ENCODE measurements at regions not wholly inside any gene's neighbourhood (a gene's known extent, or its start where the extent isn't known, plus 50 kb on each side); places are given as distances from the start of the nearest gene placed in this dataset.

DNA sequence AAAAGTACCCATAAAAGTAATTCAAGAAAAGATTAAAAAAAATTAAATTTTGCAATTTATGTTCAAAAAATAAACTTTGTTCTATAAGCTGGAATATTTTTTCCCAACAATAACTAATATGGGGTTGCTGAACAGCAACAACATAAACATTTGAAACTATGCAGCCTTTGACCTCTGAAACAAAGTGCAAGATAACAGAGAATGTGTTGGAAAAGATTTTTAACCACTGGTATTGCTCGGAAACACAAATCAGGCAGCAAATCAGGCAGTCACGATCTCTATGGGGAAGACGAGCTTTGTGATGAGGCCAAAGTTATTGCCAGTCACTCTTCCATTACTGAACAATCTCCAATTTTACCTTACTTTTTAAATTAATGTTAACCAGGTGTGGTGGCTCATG is 332.1 kb downstream of the PABPC4L start:
- peak; percentile 46 for DNase-seq (ENCODE audit: low read depth)

DNA sequence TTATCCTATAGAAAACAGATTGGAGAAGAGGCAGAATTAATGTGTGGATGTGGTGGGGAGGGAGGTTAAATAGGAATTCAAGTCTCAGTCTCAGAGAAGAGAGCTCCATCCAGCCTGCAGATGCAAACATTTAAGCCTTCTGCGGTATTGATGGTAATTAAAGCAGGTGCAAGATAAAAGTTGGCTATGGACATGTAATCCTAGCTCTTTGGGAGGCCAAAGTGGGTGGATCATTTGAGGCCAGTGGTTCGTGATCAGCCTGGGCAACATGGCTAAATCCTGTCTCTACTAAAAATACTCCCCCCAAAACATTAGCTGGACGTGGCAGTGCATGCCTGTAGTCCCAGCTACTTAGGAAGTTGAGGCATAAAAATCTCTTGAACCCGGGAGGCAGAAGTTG is 332.7 kb downstream of the PABPC4L start:
- no peak for DNase-seq (ENCODE audit: low read depth)

DNA sequence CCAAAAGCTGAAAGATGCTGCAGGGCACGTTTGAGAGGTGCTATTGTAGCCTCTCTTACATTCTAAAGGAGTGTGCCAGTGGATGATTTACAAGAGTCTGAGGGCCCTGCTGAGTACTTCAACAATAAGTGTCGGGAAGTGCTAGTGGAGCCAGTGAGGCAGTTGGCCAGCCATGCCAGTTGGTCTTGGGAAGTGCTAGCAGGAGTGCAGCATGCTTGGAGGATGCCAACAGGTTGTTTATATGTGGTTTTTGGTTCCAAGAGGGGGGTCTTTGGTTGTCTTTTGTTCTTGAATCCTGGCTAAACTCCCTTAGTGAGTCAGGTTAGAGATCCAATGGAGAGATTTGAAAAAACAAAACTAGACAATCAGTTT is 335.3 kb downstream of the PABPC4L start:
- DNase-seq (ENCODE audit: low read depth) = peak; percentile 31

DNA sequence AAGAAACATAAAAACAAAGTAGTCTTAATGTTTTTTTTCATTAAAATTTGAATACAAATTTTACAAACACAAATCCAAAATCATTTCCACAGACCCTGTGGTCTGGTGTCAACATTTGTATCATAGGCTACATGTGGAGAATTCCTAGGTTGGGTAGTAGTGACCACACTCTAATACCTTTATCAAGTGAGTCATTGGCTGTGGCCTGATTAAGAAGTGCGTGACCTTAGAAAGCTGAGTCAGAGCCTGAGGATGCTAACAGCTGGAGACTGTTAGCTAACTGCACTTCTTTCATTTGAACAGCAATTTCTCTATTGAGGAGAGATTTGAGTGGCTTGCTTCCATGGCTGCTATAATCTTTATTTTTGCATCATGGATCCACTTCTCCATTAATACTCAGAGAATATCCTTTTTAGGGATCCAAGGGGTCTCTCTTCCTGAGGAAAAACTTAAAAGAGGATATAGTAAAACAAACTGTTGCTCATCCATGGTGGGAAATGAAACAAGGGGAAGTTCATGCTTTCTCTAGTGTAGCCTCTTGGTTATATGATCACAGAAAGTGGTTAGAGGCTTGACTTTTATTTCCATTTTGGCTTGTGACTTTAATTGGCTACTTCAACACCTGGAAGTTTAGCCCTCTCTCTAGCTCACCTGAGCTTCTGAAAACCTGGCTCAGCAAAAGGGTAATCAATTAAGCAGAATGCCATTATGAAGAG is 335.8 kb downstream of the PABPC4L start:
- peak; percentile 99 for DNase-seq (ENCODE audit: low read depth)

DNA sequence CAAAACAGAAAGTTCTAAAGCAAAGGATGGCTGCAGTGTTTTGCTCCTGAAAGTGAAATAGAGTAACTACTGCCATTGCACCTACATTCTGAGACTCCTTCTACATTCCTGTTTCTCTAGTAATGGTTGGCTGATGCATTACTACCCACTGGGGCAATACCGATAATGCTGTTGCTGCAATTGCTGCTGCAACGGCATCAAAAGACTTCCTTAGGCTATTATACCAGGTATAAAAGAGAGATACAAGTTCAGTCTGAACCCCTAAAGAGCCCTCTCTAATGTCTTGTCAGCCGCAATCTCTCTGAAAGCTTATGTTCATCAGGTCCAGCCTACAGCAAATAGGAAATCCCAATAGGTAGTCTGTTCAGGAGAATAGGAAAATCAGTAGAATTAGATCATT is 338.4 kb downstream of the PABPC4L start:
- DNase-seq (ENCODE audit: low read depth) = no peak

DNA sequence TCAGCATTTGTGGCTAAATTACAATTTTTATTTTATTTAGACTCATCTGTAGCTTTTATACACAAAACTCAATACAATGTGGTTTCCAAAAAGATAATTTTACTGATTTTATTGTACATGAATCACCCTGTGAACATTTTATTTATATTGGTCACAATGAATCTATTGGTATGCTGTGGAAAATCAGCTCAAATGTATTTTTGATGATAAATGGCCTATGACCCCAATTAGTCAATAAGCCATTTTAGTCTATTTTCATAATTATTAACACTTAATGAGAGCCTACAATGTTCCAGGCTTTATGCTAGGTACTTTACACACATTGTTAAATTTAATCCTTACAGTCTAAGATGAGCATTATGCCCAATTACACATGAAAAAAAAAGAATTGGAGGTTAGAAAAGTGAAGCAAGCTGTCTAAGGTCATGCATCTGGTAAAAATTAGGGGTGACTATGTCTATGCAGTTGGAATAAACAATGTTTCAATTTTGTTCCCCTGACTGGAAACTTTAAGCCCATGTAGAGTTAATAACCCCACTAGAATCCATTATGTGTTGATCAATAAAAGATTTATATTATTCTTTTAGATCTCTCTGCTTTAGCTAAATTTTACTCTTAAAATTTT is 344.7 kb downstream of the PABPC4L start:
- no peak for DNase-seq (ENCODE audit: low read depth)

DNA sequence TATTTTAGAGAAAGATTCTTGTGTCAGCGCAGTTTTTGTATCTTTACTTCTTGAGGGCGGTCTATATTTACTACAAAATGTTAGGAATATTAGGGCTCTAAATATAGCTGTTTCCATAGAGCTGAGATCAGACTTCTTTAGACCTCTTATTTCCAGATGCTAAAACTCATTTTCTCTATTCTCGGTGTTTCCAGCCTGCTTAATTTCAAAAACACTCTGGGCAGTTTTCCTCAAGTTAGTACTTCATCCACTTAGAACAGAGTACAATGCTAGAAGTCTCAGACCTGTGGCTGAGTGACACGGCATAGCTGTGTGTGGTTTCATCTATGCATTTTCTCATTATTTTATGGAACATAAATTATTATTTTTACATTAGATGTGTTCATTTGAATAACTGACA is 346.6 kb downstream of the PABPC4L start:
- DNase-seq (ENCODE audit: low read depth) = no peak

DNA sequence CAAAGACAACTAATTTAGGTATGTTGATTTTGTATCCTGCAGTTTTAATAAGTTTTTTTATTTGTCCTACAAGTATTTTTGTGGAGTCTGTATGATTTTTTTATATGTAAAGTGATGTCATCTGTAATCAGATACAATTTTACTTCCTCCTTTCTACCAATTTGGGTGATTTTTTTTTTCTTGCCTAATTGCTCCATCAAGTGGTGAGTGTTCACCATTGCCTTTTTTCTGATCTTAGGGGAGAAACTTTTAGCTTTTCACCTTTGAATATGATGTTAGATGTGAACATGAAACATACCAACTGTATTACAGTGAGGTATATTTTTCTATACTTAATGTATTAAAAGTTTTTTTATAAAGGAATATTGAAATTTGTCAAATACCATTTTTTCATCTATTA is 362.3 kb downstream of the PABPC4L start:
- DNase-seq (ENCODE audit: low read depth) = peak; percentile 36

DNA sequence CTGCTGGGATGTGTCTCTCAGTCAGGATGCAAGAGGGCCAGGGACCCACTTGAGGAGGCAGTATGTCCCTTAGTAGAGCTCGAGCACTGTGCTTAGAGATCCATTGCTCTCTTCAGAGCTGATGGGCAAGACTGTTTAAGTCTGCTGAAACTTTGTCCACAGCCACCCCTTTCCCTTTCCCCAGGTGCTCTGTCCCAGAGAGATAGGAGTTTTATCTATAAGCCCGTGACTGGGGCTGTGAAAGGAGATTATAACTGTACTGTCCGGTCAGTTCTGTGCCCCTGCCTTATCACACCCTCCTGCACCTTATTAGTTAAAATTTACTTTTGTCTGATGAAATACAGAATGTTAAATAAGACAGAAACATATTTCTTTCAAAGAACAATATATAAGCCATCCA is 378.4 kb downstream of the PABPC4L start:
- no peak for DNase-seq (ENCODE audit: low read depth)

DNA sequence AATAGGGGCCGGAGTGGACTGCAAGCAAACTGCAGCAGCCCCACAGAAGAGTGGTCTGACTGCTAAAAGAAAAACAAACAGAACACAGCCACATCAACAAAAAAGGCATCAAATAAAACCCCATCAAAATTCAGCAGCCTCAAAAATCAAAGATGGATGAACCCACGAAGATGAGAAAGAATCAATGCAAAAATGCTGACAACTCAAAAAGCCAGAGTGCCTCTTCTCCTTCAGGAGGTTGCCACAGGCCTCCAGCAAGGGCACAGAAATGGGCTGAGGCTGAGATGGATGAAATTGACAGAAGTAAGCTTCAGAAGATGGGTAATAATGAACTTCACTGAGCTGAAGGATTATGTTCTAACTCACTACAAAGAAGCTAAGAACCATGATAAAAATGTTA is 388.6 kb downstream of the PABPC4L start:
- no peak for DNase-seq (ENCODE audit: low read depth)

DNA sequence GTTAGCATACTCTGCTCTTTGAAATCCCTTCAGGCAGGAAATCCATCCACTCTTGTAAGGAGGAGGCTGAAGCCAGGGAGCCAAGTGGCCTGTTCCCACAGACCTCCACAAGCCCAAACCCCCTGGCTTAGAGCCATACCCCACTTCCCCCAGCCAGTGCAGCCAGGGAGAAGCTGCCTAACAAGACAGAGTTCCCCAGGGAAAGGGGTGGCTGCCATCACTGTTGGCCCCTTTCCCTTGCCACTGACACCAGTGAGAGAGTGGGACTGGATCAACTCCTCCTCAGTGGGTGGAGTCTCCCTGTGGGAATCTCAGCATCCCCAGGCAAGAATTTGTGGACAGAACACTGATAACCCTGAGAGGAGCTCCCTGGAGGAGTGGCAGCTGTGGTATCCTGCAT is 389.4 kb downstream of the PABPC4L start:
- DNase-seq (ENCODE audit: low read depth) = no peak

DNA sequence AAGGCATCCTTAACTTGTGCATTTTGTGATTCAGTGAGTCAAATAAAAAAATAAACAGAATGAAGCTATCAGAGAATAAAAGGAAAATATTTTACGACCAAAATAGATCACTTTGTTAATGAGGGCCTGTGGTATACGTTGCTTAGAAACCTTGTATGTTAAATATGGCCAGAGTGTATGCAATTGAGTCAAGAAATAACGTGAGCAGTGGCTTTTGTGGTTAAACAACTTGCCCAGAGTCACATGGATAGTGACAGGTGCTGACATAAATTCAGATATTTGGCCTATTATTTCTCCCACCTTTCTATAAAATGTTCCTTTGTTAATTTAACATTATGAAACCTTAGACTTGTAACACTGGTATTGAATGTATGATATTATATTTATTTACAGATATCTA is 393.4 kb downstream of the PABPC4L start:
- peak; percentile 6 for DNase-seq (ENCODE audit: low read depth)

DNA sequence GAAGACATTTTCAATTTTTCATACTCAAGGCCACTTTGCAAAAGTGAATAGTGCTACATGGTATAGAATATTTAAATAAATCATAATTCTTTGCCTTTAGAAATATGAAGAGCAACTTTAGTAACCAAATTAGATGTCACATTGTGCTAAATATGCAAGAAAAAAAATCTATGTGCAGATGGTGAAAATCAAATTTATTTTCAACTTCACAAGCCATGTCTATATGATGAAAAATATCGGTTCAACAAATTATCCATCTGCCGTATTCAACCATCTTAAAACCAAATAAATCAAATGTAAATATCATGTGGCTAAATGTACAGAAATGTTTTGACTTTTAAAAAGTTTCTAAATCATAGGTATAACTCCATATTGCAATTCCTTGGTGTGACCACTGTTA is 398.2 kb downstream of the PABPC4L start:
- DNase-seq (ENCODE audit: low read depth) = no peak

DNA sequence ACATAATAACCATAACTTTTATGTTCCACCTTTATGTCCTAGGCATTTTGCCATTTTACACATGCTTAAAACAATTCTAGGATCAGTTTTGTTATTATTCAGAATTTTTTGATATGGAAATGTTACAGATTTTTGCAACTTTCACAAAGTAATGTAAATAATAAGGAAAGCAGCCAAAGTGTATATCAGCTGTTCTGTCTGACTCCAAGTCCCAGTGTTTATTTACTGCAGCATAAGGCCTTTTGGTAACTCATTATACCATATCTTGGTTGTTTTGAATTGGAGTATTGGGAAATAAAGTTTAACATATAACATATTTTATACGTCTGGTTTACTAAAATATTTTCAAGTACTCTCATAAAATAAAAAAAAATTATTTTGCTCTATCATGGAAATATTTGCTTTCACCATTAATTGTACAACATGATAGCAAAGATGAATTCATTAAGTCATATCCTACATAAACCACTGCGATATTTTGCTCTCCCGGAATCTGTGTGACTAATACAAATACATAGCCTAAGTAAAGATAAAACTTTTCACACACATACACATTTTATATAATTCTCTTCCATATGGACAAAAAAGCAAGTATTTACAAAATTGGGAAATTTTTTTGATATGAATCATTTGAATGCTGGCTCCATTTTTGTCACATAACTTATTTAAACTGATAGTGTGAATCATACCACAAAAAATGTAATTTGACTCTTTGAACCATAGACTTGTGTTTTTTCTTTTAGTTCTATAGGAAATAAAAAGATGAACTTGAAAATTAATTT is 399.0 kb downstream of the PABPC4L start:
- DNase-seq (ENCODE audit: low read depth) = peak; percentile 73

DNA sequence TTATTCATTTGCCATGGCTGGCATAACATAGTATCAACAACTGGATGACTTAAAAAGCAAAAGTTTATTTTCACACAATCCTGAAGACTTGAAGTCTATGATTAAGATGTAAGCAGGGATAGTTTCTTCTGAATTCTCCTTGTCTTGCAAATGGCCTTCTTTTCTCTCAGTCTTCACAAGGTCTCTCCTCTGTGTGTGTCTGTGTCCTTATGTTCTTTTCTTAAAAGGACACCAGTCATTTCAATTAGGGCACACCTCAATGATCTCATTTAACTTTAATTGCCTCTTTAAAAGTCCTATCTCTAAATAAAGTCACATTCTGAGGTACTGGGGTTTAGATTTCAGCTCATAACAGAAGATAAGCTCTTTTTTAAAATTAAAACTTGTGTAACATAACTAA is 399.7 kb downstream of the PABPC4L start:
- peak; percentile 12 for DNase-seq (ENCODE audit: low read depth)

DNA sequence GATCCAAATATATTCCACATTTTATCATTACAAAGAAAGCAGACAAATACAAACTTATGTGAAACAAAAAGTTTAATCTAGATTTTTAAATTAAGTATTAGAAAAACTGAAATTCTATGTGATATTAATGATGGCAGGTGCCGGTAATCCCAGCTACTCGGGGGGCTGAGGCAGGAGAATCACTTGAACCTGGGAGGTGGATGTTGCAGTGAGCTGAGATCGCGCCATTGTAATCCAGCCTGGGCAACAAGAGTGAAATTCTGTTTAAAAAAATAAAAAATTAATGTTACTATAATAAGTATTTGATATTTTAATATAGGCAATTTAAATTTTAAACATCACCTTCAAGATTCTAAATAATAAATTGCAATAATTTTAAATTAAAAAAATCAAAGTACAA is 400.6 kb downstream of the PABPC4L start:
- no peak for DNase-seq (ENCODE audit: low read depth)

DNA sequence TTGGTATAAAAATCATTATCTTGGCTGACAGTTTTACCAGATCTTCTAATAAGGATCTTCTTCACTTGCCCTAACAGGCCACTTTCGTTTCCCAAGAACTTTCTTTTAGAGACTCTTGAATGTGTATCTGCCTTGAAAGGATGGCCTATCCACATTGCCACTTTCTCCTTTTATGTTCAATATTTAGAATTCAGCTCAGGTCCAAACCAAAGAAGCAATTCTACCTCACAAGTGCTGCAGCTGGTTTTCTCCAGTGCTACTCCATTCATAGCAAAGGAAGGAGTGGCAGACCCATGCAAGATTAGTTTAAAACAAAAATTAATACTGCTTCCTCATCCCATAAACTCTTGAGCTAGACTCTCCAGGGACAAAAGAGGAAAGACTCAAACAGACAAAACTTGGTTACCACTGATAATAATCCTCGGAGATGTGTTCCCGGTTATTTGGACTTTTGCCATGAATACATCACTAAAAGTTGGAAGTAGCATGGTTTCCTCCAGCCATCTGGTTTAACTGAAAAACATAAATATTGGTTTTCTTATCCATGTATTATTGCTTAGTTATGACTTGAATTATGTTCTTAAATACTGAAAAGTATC is 401.8 kb downstream of the PABPC4L start:
- no peak for DNase-seq (ENCODE audit: low read depth)

DNA sequence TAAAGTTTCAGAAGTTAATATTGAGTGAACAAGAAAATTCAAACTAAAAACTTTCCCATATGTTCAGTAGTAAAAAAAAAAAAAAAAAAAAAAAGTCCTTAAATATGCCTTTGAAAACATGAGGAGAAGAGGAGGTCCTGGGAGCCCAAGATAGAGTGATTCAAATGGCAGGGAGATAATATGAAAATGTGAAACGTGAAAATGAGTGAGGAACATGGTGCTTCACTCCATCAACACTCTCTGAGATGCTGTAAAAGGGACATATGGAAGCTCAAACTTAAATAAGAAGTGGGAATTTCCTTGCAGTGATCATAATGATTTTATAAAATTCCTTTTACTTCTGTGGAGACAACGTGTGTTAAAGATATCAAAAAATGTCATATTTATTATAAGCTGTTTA is 423.9 kb downstream of the PABPC4L start:
- DNase-seq (ENCODE audit: low read depth) = no peak

DNA sequence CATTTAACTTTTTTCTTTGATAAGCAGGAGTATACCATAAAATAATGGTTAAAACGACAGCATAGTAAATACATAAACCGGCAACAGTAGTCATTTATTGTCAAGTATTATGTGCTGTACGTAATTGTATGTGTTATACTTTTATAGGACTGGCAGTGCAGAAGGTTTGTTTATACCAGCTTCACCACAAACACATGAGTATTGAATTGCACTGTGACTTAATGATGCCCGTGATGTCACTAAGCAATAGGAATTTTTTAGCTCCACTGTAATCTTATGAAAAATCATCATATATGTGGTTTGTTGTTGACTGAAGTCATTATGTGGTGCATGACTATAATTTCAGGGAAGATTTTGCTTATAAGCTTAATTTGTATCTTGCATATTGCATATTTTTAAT is 424.6 kb downstream of the PABPC4L start:
- no peak for DNase-seq (ENCODE audit: low read depth)

DNA sequence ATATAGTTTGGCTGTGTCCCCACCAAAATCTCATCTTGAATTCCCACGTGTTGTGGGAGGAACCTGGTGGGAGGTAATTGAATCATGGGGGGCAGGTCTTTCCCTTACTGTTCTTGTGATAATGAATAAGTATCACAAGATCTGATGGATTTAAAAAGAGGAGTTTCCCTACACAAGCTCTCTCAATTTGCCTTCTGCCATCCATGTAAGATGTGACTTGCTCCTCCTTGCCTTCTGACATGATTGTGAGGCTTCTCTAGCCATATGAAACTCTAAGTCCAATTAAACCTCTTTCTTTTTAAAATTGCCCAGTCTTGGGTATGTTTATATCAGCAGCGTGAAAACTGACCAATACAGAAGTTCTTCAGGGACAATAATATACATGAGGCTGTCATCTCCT is 425.1 kb downstream of the PABPC4L start:
- DNase-seq (ENCODE audit: low read depth) = no peak

DNA sequence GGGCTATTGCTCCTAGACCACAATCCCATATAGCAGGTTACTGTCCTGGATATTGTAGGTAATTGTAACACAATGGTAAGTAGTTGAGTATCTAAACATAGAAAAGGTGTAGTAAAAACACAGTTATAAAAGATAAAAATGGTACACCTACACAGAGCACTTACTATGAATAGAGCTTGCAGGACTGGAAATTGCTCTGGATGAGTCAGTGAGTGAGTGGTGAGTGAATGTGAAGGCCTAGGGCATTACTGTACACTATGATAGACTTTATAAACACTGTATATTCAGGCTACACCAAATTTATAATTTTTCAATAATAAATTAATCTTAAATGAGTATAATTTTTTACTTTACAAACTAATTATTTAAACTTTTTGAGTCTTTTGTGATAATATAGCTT is 425.7 kb downstream of the PABPC4L start:
- DNase-seq (ENCODE audit: low read depth) = peak; percentile 71

DNA sequence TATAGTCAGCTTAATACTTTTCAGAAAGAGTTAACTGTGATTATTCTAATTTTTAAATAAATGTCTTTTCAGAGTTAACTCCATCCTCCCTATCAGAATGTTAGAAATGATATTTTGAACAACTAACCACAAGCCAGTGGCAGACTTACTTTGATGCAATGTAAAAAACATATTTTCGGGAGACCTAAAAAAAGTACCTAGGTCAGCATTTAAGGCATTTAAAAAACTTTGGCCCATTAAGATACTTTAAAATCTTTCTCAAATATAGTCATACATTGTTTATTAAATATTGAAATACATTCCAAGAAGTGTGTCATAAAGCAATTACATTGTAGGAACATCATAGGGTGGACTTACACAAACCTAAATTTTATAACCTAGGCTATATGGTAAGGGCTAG is 426.1 kb downstream of the PABPC4L start:
- no peak for DNase-seq (ENCODE audit: low read depth)

DNA sequence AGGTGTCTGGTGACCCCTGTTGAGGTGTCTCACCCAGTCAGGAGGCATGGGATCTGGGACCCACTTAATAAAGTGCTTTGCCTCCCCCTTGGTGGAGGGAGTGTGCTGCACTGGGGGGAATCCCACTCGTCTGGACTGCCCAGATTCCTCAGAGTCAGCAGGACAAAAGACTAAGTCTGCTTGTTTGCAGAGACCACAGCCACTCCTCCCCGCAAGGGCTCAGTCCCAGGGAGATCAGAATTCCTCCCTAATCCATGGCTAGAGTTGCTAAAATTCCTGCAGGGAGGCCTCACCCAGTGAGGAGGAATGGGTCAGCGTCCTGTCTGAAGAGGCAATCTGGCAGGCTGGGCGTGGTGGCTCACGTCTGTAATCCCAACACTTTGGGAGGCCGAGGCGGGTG is 442.2 kb downstream of the PABPC4L start:
- no peak for DNase-seq (ENCODE audit: low read depth)

Measured in iris pigment epithelial cell (primary cell).